ENCODE measurements at regions not wholly inside any gene's neighbourhood (a gene's known extent, or its start where the extent isn't known, plus 50 kb on each side); places are given as distances from the start of the nearest gene placed in this dataset.
"Not testable (repeated sequence)": the region's sequence is repeated elsewhere in the genome, so short reads cannot be mapped to it uniquely, and the experiment has no call there.

DNA sequence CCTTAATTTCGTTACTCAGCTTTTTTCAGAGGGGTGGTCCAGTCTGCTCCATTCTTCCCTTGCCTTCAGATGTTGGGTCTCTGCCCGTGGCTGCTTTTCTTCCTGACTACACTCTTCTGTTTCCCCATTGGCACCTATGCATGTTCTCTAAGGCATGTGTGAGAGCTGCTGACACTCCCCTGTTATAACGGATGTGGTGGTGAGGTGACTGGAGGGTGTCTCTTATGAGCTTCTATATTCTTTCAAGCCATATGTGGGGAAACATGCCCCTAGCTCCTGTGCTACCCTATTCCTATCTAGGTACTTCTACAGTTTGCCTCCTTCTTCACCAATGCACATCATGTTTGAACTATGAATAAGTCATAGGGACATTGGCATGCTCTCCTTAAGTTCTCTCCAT lies 643.2 kb downstream of the RPL10L start:
- ATAC-seq (no peak), DNase-seq (no peak)
- intact Hi-C loops (cut with DNase I) = no loop called here

DNA sequence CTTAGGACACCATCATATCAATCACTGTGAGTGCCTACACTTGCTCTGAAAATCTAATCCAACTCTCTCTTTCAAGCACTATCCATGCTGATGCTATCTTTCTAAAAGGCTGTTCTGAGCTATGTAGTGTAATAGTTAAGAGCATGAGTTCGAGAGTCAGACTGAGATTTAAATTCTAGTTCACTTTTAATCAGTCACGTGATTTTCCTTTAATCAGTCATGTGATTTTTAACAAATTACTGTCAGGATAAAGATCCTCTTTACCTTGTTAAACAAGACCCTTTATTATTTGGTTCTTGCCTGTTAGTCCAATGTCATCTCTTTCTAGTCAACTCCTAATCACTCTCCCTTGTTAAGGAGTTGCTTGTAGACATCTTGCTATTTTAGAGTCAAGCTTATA lies 653.0 kb downstream of the RPL10L start:
- intact Hi-C loops (cut with DNase I) = no loop called here
- no peak for ATAC-seq

DNA sequence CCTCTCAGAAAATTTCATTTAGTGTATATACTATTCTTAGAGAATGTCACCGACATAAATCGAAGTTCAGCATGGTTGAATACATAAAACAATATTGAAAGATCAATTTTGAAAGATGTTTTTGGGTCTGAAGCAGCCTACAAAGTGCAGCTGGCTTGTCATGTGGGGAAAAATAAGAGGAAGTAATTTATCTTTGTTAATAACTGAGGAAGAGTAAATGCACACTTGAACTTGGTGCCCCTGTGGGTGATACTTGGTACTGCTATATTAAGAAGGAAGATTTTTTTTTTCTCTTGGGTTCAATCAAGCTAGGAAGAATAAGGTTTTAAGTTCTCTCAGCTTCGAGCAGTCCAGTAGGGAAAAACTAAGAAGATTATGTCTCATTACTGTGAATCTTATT lies 661.3 kb downstream of the RPL10L start:
- intact Hi-C loops (cut with DNase I) = no loop called here
- ATAC-seq (no peak), DNase-seq (no peak)

More for the DNA sequence above, 653.0 kb downstream of the RPL10L start:
- DNase-seq = no peak

DNA sequence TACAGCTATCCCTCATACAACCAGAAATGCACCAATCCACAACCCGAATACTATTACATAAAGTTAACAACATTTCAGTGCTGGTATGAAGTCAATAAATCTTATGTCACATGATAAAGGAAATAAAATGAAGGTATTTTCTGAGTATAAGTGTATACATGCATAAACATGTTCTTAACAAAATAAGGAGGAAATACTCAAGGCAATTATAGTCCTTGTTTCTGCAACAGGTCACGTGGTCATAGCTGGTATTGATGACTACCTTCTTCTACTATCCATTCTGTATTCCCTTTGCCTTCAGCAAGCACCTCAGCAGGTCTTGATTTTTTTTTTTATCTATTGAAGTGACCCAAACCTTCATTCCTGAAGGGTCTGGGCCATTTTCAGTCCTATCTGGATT lies 675.6 kb downstream of the RPL10L start:
- DNase-seq (no peak), ATAC-seq (no peak)
- intact Hi-C loops (cut with DNase I) = no loop called here

DNA sequence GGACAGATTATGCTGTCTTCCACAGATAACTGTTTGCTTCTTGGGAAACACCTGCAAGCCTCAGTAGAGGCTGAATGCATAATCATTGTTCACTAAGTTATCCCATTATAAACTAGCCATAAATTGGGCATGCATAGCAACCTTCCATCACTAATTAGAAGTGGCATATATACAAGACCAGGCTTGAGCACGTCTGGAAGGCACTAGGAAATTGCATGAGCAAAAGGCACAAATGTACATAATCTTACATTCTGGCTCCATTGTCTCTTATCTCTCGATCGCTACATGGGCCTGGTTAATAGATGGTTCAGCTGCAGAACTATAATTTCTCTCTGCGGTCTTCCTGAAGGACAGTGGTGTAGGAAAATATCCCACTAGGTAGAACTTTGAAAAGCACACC lies 679.2 kb downstream of the RPL10L start:
- intact Hi-C loops (cut with DNase I) = no loop called here
- no peak for ATAC-seq

DNA sequence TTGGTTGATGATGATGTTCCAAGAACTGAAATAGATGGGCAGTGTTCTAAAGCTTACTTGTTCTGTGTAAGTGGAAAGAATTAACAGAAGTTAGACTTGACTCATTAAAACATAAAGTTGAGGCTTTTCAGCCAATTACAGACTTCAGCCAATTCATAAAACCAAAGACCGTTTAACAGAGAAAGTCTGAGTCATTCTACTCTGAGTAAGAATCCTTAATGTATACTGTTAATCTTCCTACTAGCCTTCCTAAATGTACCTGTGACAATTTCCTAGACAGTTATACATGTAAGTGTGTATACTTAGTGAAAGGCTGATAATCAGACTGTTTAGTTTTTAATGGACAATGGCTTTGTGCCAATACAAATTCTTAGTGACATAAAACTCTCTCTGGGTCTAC lies 681.0 kb downstream of the RPL10L start:
- intact Hi-C loops (cut with DNase I) = no loop called here
- DNase-seq (no peak), ATAC-seq (no peak)

More for the DNA sequence above, 679.2 kb downstream of the RPL10L start:
- no peak for DNase-seq

DNA sequence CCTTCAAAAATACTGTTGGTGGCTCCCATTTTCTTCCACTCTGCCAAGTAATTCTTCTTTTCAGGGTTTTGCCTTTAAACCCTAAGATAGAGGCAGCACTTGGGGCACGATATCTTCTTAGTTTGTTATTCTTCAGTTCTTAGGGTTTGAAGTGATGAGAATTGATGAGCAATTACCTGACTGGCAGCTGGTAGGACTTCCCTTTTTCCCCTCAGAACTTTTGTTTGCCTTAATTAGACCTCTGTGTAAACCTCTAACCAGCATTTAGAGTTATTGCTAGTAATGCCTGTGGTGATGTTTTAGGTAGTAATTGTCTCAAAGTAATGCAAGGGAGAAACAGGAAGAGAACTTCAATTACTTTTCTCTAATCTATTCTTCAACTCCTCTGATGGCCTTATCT lies 683.5 kb downstream of the RPL10L start:
- ATAC-seq (no peak), DNase-seq (no peak)
- intact Hi-C loops (cut with DNase I) = no loop called here

DNA sequence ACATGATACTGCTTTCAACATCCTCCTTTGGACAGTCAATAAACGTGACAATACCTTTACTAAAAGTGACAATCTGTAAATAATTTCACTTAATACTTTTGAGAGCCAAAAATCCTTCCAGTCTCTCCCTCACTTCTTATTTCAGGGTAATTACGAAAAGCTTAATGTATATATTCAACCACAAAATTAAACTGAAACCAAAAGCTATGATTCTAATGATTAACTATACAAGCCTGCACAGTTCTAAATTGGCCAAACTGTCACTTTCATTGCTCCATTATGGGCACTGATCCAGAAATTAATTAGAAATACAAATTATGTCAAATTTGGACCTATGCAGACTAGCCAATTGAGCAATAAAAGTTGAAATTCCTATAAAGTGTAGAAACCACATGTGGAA lies 696.5 kb upstream of the MIS18BP1 start:
- DNase-seq (no peak), ATAC-seq (no peak)
- intact Hi-C loops (cut with DNase I) = no loop called here

DNA sequence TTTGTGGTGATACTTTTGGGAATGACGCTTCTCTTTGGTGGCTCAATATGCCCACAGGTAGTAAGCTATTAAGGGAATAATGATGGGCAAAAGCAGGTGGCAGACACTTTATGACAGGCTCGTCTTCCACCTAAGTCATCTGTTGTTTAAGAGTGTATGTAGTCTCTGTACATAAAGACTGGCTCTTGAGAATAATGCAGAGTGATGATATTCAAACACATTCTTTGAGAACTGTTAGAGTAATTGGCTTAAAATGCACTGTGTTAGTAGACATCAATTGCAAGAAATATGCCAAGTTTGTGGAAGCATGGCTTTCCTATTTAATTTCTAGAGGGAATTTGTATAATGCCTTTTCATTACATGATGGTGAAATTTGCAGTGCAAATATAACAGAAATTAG lies 694.8 kb upstream of the MIS18BP1 start:
- DNase-seq (no peak), ATAC-seq (no peak)
- intact Hi-C loops (cut with DNase I) = no loop called here

DNA sequence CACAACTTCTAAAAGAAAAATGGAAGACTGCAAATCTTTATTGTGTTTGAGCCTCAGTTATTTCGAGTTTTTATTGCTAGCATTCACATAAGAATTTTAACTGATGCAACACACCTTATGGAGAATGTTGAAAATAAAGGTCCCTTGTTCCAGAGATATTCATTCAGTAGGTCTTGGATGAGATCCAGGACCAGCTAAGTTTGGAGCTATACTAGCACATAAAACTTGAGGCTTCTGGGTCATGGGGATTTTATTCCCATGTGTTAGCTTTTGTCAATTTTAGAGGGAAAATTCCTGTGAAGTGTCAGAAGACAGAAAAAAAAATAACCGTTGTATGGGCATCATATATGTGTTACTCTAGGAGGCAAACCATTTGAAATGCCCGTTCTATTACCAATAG lies 693.2 kb upstream of the MIS18BP1 start:
- DNase-seq = no peak
- no peak for ATAC-seq
- intact Hi-C loops (cut with DNase I) = no loop called here

DNA sequence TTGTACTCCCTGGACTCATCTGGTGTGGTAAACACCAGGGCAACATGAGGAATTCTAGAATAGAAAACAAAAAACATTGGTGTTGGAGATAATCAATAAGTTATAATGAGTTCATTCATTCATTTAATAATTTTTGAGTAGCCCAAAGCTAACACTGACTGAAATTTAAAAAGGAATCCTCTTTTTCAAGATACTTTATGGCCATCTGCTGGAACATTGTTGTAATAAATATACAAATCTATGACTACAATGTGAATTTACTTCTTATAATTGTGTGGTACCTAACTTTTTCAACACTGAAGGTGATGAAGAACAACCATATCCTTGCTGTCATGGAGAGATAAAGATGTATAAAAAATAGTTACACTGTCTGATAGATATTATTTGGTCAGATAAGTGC lies 687.3 kb upstream of the MIS18BP1 start:
- ATAC-seq (no peak), DNase-seq (no peak)
- intact Hi-C loops (cut with DNase I) = no loop called here

DNA sequence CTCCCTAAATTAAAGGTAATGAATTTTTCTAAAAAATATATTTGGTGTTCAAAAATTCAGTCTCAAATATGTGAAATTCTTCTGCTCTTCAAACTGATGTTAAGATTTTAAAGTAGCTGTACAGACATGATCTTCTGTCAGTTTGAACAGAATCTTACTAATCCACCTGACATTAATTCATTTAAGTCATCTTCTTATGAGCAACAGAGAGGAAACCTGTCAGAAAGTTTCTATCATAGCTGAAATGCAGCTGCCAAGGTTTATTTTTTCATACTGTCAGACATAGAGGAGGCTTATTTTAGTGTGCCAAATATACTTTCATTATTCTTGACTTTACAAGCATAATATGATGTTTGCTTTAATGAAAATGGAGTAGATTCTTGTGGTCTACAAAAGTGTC lies 686.6 kb upstream of the MIS18BP1 start:
- ATAC-seq = no peak
- no peak for DNase-seq
- intact Hi-C loops (cut with DNase I) = no loop called here

DNA sequence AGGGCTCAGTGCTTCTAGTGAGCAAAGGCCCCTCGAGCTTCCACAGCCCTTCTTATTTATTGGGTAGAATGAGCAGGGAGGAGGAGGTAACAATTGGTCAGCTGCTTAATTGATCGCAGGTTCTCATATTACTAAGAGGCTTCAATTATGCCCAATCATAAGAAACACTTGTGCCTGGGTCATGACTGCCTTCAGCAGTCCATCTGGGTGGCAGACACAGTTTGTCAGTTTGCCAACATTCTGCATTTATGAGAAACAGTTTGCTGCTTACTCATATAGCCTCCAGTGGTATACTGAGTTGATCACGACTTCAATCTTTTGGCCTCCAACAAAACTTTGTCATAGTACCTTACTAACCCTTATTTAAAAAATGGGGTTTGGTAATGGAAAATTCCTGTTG lies 667.0 kb upstream of the MIS18BP1 start:
- DNase-seq; intact Hi-C loops (cut with DNase I); ATAC-seq: not testable (repeated sequence)

DNA sequence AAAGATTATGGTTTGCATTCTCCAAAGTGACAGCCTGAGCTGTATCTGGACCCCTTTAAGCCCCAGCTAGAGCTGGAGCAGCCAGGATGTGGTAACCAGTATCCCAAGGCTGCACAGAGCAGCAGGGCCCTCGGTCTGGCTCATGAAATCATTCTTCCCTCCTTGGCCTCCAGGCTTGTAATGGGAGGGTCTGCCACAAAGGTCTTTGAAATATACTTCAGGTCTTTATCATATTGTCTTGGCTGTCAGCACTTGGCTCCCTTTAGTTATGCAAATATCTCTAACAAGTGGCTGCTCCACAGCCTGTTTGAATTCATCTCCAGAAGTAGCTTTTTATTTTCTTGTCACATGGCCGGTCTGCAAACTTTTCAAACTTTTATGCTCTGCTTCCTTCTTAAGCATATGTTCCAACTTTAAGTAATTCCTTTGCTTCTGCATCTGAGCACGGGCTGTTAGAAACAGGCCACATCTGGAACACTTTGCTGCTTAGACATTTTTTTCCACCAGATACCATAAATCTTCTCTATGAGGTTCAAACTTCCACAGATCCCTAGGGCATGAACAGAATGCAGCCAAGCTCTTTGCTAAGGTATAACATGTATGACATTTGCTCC lies 663.4 kb upstream of the MIS18BP1 start:
- DNase-seq (no peak), ATAC-seq (no peak)
- intact Hi-C loops (cut with DNase I) = no loop called here

DNA sequence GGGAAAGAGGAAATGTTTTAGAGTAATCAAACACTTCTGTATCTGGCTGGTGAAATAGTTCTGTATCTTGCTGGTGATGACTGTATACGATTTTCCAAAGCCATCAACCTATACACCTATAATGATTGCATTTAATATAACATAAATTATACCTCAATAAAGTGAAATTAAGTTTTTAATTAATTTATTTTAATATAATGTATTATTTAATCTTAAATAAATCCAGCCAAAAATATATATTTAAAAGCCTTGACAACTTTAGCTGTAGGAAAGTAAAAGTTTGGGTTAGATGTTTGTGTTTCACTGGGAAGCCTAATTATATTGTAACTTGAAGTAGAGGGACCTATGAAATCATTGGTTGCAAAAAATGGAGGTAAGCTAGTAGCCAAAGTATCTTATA lies 654.8 kb upstream of the MIS18BP1 start:
- DNase-seq (no peak), ATAC-seq (no peak)
- intact Hi-C loops (cut with DNase I) = no loop called here

DNA sequence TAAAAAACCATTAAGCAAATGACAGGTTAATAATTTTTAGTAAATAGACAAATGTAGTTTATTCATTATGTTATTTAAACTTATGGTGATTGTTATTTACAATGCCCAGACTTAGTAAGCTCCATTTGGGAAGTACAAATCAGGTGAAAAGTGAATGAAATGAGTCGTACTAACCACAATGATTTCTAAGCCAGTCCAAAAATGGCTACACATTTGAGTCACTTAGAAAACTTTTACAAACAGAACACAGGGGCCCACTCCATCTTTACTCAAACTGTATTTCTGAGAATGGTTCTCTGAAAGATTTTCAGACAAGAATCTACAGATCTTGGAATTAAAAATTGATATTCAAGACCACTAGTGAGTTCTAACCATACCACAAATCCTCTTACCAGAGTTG lies 653.3 kb upstream of the MIS18BP1 start:
- ATAC-seq (no peak), DNase-seq (no peak)
- intact Hi-C loops (cut with DNase I) = no loop called here

DNA sequence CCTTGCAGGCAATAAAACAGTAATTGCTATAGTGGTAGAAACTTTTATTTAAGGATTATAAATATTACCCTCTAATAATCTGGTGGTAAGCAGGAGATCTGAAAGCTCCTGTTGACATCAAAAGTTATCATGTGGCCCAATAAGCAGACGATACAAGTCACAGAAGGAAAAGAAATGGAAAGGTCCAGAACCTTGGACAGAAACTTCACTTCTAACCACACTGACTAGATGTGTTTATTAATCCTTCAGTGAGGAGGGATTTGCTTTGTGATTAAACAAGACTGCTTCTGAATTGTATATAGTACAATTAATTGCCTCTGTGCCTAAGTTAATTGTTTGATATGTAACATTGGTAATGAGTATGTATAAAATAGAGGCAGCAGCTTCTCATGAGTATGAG lies 652.7 kb upstream of the MIS18BP1 start:
- ATAC-seq (no peak), DNase-seq (no peak)
- intact Hi-C loops (cut with DNase I) = no loop called here

DNA sequence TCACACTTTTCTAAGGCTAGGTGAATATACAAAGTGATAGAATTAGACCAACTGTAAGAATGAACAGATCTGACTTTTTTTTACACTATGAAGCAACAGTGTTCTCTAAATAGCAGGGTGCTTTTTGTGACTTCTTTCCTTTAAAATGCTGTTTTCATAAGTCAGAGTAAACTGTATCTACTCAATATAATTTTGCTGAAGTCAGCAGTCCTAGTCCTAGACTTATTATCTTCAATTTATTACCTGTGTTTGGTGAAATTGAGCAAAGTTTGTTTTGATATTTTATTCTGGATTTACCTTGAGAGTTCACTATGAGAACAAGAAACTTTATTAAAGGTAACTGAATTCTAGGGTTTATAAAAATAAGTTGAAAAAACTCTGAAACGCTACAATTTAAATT lies 651.3 kb upstream of the MIS18BP1 start:
- intact Hi-C loops (cut with DNase I) = no loop called here
- DNase-seq (no peak), ATAC-seq (no peak)

DNA sequence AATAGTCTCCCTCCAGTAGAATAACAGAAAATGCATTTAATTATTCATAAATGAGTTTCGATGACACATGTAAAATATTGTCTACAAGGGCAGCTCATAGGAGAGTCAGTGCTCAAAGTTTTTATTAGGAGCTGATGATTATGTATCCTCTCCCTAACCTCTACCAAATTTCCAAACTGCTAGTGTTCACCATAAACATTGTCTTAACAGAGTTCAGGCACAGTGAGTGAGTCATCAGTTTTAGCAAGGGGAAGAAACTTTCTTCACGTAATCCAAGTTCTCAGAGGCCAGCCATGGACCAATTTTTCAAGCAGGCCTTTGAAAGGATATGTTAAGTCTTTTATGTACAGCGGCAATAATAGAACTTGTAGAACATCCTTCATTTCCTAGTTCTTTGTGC lies 649.2 kb upstream of the MIS18BP1 start:
- no peak for ATAC-seq
- intact Hi-C loops (cut with DNase I) = no loop called here
- no peak for DNase-seq

DNA sequence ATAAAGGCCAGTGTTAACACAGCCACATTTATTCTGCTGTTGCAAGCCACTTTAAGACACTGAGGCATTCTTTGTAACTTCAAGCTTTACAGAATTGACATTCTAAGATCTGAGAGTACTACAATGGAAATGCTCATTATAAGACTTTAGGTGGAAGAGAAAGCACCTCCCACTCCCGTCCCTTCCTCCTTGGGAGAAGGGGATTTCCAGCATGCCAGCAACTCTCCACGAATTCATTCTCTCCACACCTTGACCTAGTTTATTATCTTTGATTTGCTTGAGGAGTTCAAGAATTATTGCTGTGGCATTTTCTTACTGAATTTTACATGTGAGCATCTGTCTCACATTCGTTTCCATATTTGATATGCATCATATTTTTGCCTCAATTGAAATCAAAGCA lies 644.4 kb upstream of the MIS18BP1 start:
- ATAC-seq (no peak), DNase-seq (no peak)
- intact Hi-C loops (cut with DNase I) = no loop called here

DNA sequence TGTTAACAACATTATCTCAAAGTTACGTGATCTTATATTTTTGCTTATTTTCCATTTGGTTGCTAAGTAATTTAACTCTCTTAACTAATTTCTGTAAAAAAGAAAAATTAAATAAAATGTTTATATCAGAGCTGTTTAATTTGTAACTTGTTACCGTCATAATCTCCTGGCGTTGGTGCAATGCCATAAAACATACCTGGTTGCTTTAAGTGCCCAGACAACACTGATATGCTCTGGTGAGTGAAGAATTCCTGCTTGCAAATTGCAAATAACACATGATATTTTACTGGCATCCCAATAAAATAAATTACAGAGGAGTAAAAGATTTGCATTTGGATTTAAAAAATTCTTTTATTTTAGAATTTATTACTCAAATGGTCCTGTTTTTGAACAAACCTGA lies 640.1 kb upstream of the MIS18BP1 start:
- intact Hi-C loops (cut with DNase I) = no loop called here
- DNase-seq (no peak), ATAC-seq (no peak)

DNA sequence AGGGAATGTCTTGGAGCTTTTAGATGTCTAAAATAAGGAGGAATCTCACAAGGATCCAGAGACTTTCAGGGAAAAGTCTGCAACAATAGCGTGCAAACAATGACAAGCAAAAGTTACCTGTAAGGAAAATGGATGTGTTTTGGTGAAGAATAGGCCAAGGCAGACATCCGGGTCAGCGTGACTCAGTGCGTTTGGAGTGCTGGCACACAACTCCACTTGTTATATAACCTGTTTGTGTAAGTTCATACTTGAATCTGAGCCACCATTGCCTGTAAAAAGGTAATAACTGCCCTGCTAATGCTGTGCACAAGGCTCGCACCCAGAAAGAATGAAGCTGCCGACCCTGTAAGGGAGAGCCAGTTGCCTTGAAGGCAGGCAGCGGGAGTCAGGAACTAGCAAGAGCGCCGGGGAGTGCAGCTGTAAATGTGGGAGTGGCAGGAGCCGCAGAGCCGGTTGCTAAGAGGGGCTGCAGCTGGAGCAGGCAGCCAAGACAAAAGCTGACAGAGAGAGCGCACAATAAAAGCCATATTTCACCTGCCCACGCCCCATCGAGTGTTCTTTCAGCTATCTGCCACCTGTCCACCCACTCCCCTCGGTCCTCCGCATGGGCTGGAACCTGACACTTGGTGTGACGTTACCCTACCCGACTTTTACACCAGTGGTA lies 638.5 kb upstream of the MIS18BP1 start:
- intact Hi-C loops (cut with DNase I) = no loop called here
- ATAC-seq = no peak
- DNase-seq = no peak

Data from left cardiac atrium (tissue), 4 donors.